HG02840 (cell line): ENCODE measurements at regions not wholly inside any gene's neighbourhood (a gene's known extent, or its start where the extent isn't known, plus 50 kb on each side); places are given as distances from the start of the nearest gene placed in this dataset.
"Not testable (repeated sequence)": the region's sequence is repeated elsewhere in the genome, so short reads cannot be mapped to it uniquely, and the experiment has no call there.

Source experiments
- ATAC-seq: cut with Tn5 transposase; IDR thresholded peaks from one replicate; pipeline ENCODE4 v1.9.1; 2021; ENCODE audit warnings: mild to moderate bottlenecking, moderate library complexity, moderate number of reproducible peaks; ENCODE audit not compliant: unreplicated experiment, low FRiP score

- no peak for ATAC-seq
Observed at GRCh38 chr6:134795001-134795400, 154.9 kb downstream of the ALDH8A1 start.

- not testable (repeated sequence) for ATAC-seq
Observed at GRCh38 chr6:134791243-134791843, 158.6 kb downstream of the ALDH8A1 start.

- ATAC-seq, result no peak
Observed at GRCh38 chr6:134787261-134787877, 162.5 kb downstream of the ALDH8A1 start.

GRCh38 chr6:134784336-134784735 is 165.6 kb downstream of the ALDH8A1 start:
- no peak for ATAC-seq

GRCh38 chr6:134778431-134778830 is 171.5 kb downstream of the ALDH8A1 start:
- no peak for ATAC-seq

GRCh38 chr6:134774201-134774638 is 175.7 kb downstream of the ALDH8A1 start:
- ATAC-seq, result no peak

GRCh38 chr6:134772671-134773360 is 177.1 kb downstream of the ALDH8A1 start:
- no peak for ATAC-seq

GRCh38 chr6:134768931-134769330 is 181.0 kb downstream of the ALDH8A1 start:
- no peak for ATAC-seq

GRCh38 chr6:134766497-134766896 is 183.4 kb downstream of the ALDH8A1 start:
- ATAC-seq, result no peak

- ATAC-seq, result no peak
Observed at GRCh38 chr6:134764741-134765140, 185.2 kb downstream of the ALDH8A1 start.

- ATAC-seq, result not testable (repeated sequence)
Observed at GRCh38 chr6:134763575-134763974, 186.3 kb downstream of the ALDH8A1 start.

- no peak for ATAC-seq
Observed at GRCh38 chr6:134758621-134759020, 191.3 kb downstream of the ALDH8A1 start.

GRCh38 chr6:134757911-134758361 is 192.0 kb downstream of the ALDH8A1 start:
- ATAC-seq, result no peak

GRCh38 chr6:134756374-134757025 is 193.4 kb downstream of the ALDH8A1 start:
- ATAC-seq, result no peak

- no peak for ATAC-seq
Observed at GRCh38 chr6:134754013-134754690, 195.7 kb downstream of the ALDH8A1 start.

- ATAC-seq, result no peak
Observed at GRCh38 chr6:134753001-134753400, 196.9 kb downstream of the ALDH8A1 start.

GRCh38 chr6:134752445-134752844 is 197.5 kb downstream of the ALDH8A1 start:
- ATAC-seq, result no peak

GRCh38 chr6:134750669-134751068 is 199.2 kb downstream of the ALDH8A1 start:
- no peak for ATAC-seq

- ATAC-seq, result no peak
Observed at GRCh38 chr6:134748484-134748883, 201.4 kb downstream of the ALDH8A1 start.

GRCh38 chr6:134747197-134747596 is 202.7 kb downstream of the ALDH8A1 start:
- ATAC-seq, result not testable (repeated sequence)

- ATAC-seq, result no peak
Observed at GRCh38 chr6:134746140-134746539, 203.8 kb downstream of the ALDH8A1 start.
